AG10803 (cell line): ENCODE measurements at regions not wholly inside any gene's neighbourhood (a gene's known extent, or its start where the extent isn't known, plus 50 kb on each side); places are given as distances from the start of the nearest gene placed in this dataset.
A peak's percentile ranks its signal among the peaks of the same experiment; 100 is the strongest.

Experiments
- DNase-seq: peaks from one replicate; pipeline ENCODE4 v3.0.0; 2010; ENCODE audit warnings: low read depth
- H3K4me3 ChIP-seq: 2 replicates; pipeline ENCODE4 v1.5.1; 2011; ENCODE audit warnings: mild to moderate bottlenecking, low read length, control low read depth
- CTCF ChIP-seq: conservative IDR thresholded peaks from 2 replicates; pipeline ENCODE4 v1.5.1; 2011; ENCODE audit warnings: mild to moderate bottlenecking, low read length, control low read depth, inconsistent platforms

- no peak for TF ChIP-seq CTCF
- no peak for DNase-seq
- H3K4me3 ChIP-seq, result no peak overlapping the region
Observed at GRCh38 chr2:175698061-175698460, 304.0 kb downstream of the LNPK start.

- H3K4me3 ChIP-seq, result no peak overlapping the region
- TF ChIP-seq CTCF, result peak; percentile 92
- DNase-seq, result peak; percentile 76
Observed at GRCh38 chr2:175690113-175690837, 311.8 kb downstream of the LNPK start.

- H3K4me3 ChIP-seq, result no peak overlapping the region
- TF ChIP-seq CTCF, result no peak
- DNase-seq, result no peak
Observed at GRCh38 chr2:175688243-175688642, 313.8 kb downstream of the LNPK start.

- no peak for DNase-seq
- no peak overlapping the region for H3K4me3 ChIP-seq
- no peak for TF ChIP-seq CTCF
Observed at GRCh38 chr2:175687465-175687864, 314.6 kb downstream of the LNPK start.

- H3K4me3 ChIP-seq, result no peak overlapping the region
- no peak for DNase-seq
- no peak for TF ChIP-seq CTCF
Observed at GRCh38 chr2:175686002-175686401, 316.1 kb downstream of the LNPK start.

- DNase-seq, result no peak
- H3K4me3 ChIP-seq, result no peak overlapping the region
- TF ChIP-seq CTCF, result no peak
Observed at GRCh38 chr2:175684466-175684865, 317.6 kb downstream of the LNPK start.

- DNase-seq, result no peak
- TF ChIP-seq CTCF, result no peak
- H3K4me3 ChIP-seq, result no peak overlapping the region
Observed at GRCh38 chr2:175679728-175680127, 322.3 kb downstream of the LNPK start.
